ENCODE measurements at regions not wholly inside any gene's neighbourhood (a gene's known extent, or its start where the extent isn't known, plus 50 kb on each side); places are given as distances from the start of the nearest gene placed in this dataset.

- no peak for DNase-seq
- H3K4me1 ChIP-seq = no peaks in the 10 kb centered on the region
- no peaks in the 10 kb centered on the region for H3K27me3 Mint-ChIP-seq (ENCODE audit: insufficient read depth, unreplicated experiment)
- H3K27ac Mint-ChIP-seq (ENCODE audit: unreplicated experiment) = no peak overlapping the region
- POLR2A ChIA-PET = no interaction called here
- no peaks in the 10 kb centered on the region for H3K9me3 ChIP-seq
- intact Hi-C loops (cut with micrococcal nuclease; ENCODE audit: unreplicated experiment) = no loop called here
- no peaks in the 10 kb centered on the region for H3K4me1 Mint-ChIP-seq (ENCODE audit: low read depth, unreplicated experiment)
- no TSS peak for BruUV-seq (replicated peaks)
- no peak for TF ChIP-seq CTCF (IDR thresholded peaks at IDR 0.05; ENCODE audit: insufficient read depth in 1 of 2, low read depth in 1 of 2, low read length in 1 of 2, severe bottlenecking in 1 of 2, unreplicated experiment in 1 of 2)
- no peaks in the 10 kb centered on the region for H3K36me3 ChIP-seq (ENCODE audit: control insufficient read depth, insufficient read depth, low read length)
- CTCF ChIA-PET = no interaction called here
- no peak overlapping the region for H3K4me3 Mint-ChIP-seq (ENCODE audit: unreplicated experiment)
- no peaks in the 10 kb centered on the region for H3K36me3 Mint-ChIP-seq (ENCODE audit: insufficient read depth, unreplicated experiment)
- no peaks in the 10 kb centered on the region for H3K27me3 ChIP-seq (replicated peaks; ENCODE audit: control insufficient read depth, insufficient read depth, low read length)
- H3K4me3 ChIP-seq (ENCODE audit: low read depth, low read length) = no peak overlapping the region
- no peaks in the 10 kb centered on the region for H3K9me3 Mint-ChIP-seq (ENCODE audit: unreplicated experiment)
Observed at GRCh38 chr9:106668534-106668933, 194.4 kb upstream of the ZNF462 start.

GRCh38 chr9:106669835-106670234 is 193.1 kb upstream of the ZNF462 start:
- ChIA-PET POLR2A (no interaction called here), CTCF (no interaction called here)
- no peaks in the 10 kb centered on the region for H3K27me3 ChIP-seq (replicated peaks; ENCODE audit: control insufficient read depth, insufficient read depth, low read length)
- no peak for DNase-seq
- H3K36me3 ChIP-seq (ENCODE audit: control insufficient read depth, insufficient read depth, low read length) = no peaks in the 10 kb centered on the region
- H3K4me3 Mint-ChIP-seq (ENCODE audit: unreplicated experiment) = no peak overlapping the region
- H3K9me3 Mint-ChIP-seq (ENCODE audit: unreplicated experiment) = no peaks in the 10 kb centered on the region
- intact Hi-C loops (cut with micrococcal nuclease; ENCODE audit: unreplicated experiment) = no loop called here
- no peaks in the 10 kb centered on the region for H3K4me1 Mint-ChIP-seq (ENCODE audit: low read depth, unreplicated experiment)
- no peaks in the 10 kb centered on the region for H3K27me3 Mint-ChIP-seq (ENCODE audit: insufficient read depth, unreplicated experiment)
- H3K4me1 ChIP-seq = no peaks in the 10 kb centered on the region
- no TSS peak for BruUV-seq (replicated peaks)
- no peak for TF ChIP-seq CTCF (IDR thresholded peaks at IDR 0.05; ENCODE audit: insufficient read depth in 1 of 2, low read depth in 1 of 2, low read length in 1 of 2, severe bottlenecking in 1 of 2, unreplicated experiment in 1 of 2)
- no peaks in the 10 kb centered on the region for H3K9me3 ChIP-seq
- no peak overlapping the region for H3K4me3 ChIP-seq (ENCODE audit: low read depth, low read length)
- no peak overlapping the region for H3K27ac Mint-ChIP-seq (ENCODE audit: unreplicated experiment)
- no peaks in the 10 kb centered on the region for H3K36me3 Mint-ChIP-seq (ENCODE audit: insufficient read depth, unreplicated experiment)

GRCh38 chr9:106670418-106670817 is 192.5 kb upstream of the ZNF462 start:
- Histone ChIP-seq H3K36me3 (ENCODE audit: control insufficient read depth, insufficient read depth, low read length) (no peaks in the 10 kb centered on the region), H3K27me3 (replicated peaks; ENCODE audit: control insufficient read depth, insufficient read depth, low read length) (no peaks in the 10 kb centered on the region), H3K4me3 (ENCODE audit: low read depth, low read length) (no peak overlapping the region), H3K4me1 (no peaks in the 10 kb centered on the region), H3K9me3 (no peaks in the 10 kb centered on the region)
- no peaks in the 10 kb centered on the region for H3K36me3 Mint-ChIP-seq (ENCODE audit: insufficient read depth, unreplicated experiment)
- CTCF ChIA-PET = no interaction called here
- BruUV-seq (replicated peaks) = no TSS peak
- H3K4me1 Mint-ChIP-seq (ENCODE audit: low read depth, unreplicated experiment) = no peaks in the 10 kb centered on the region
- POLR2A ChIA-PET = no interaction called here
- TF ChIP-seq CTCF (IDR thresholded peaks at IDR 0.05; ENCODE audit: insufficient read depth in 1 of 2, low read depth in 1 of 2, low read length in 1 of 2, severe bottlenecking in 1 of 2, unreplicated experiment in 1 of 2) = no peak
- intact Hi-C loops (cut with micrococcal nuclease; ENCODE audit: unreplicated experiment) = no loop called here
- no peak for DNase-seq
- H3K27me3 Mint-ChIP-seq (ENCODE audit: insufficient read depth, unreplicated experiment) = no peaks in the 10 kb centered on the region
- H3K9me3 Mint-ChIP-seq (ENCODE audit: unreplicated experiment) = no peaks in the 10 kb centered on the region
- H3K27ac Mint-ChIP-seq (ENCODE audit: unreplicated experiment) = no peak overlapping the region
- no peak overlapping the region for H3K4me3 Mint-ChIP-seq (ENCODE audit: unreplicated experiment)
